HEK293T (cell line): ENCODE measurements at regions not wholly inside any gene's neighbourhood (a gene's known extent, or its start where the extent isn't known, plus 50 kb on each side); places are given as distances from the start of the nearest gene placed in this dataset.

ENCODE experiments used
- ARNT ChIP-seq: fragments of 450-650 bp; IDR thresholded peaks from 2 replicates; pipeline ENCODE4 v1.6.1; 2017; ENCODE audit warnings: mild to moderate bottlenecking
- ELF4 ChIP-seq: fragments of 450-650 bp; IDR thresholded peaks from 2 replicates; pipeline ENCODE4 v1.6.1; 2017; ENCODE audit warnings: antibody characterized with exemption
- FOXA1 ChIP-seq: fragments of 450-650 bp; IDR thresholded peaks from 2 replicates; pipeline ENCODE4 v1.6.1; 2016; ENCODE audit warnings: mild to moderate bottlenecking
- FOXK2 ChIP-seq: fragments of 450-650 bp; IDR thresholded peaks from 2 replicates; pipeline ENCODE4 v1.6.1; 2016; ENCODE audit warnings: mild to moderate bottlenecking
- FOXM1 ChIP-seq: fragments of 450-650 bp; IDR thresholded peaks from 2 replicates; pipeline ENCODE4 v1.6.1; 2017; ENCODE audit warnings: mild to moderate bottlenecking, borderline replicate concordance
- LEF1 ChIP-seq: fragments of 450-650 bp; IDR thresholded peaks from 2 replicates; pipeline ENCODE4 v1.6.1; 2017; ENCODE audit warnings: mild to moderate bottlenecking, borderline replicate concordance
- NFRKB ChIP-seq: fragments of 450-650 bp; IDR thresholded peaks from 2 replicates; pipeline ENCODE4 v1.6.1; 2016; ENCODE audit warnings: mild to moderate bottlenecking, moderate library complexity
- PKNOX1 ChIP-seq: fragments of 450-650 bp; IDR thresholded peaks from 2 replicates; pipeline ENCODE4 v1.6.1; 2016
- SP1 ChIP-seq: fragments of 450-650 bp; IDR thresholded peaks from 2 replicates; pipeline ENCODE4 v1.6.1; 2017
- SUZ12 ChIP-seq: fragments of 450-650 bp; IDR thresholded peaks from 2 replicates; pipeline ENCODE4 v1.6.1; 2016; ENCODE audit warnings: mild to moderate bottlenecking
- TARDBP ChIP-seq: fragments of 450-650 bp; IDR thresholded peaks from 2 replicates; pipeline ENCODE4 v1.6.1; 2016
- ZNF384 ChIP-seq: fragments of 450-650 bp; IDR thresholded peaks from 2 replicates; pipeline ENCODE4 v1.6.1; 2016

- no peak for TF ChIP-seq FOXM1
- no peak for TF ChIP-seq SP1
- TF ChIP-seq ZNF384 = no peak
- no peak for TF ChIP-seq ELF4
- TF ChIP-seq LEF1 = no peak
- no peak for TF ChIP-seq FOXK2
- TF ChIP-seq FOXA1 = no peak
- no peak for TF ChIP-seq TARDBP
- TF ChIP-seq SUZ12 = no peak
- no peak for TF ChIP-seq ARNT
- no peak for TF ChIP-seq NFRKB
- no peak for TF ChIP-seq PKNOX1
Observed at GRCh38 chr22:49218142-49218541, 609.5 kb downstream of the BRD1 start.
